ENCODE measurements at regions not wholly inside any gene's neighbourhood (a gene's known extent, or its start where the extent isn't known, plus 50 kb on each side); places are given as distances from the start of the nearest gene placed in this dataset.

GRCh38 chr2:53181759-53182158, 585.8 kb upstream of the CHAC2 start:
- no peaks in the 10 kb centered on the region for H3K9me3 ChIP-seq (ENCODE audit: insufficient read depth, low read depth)
- H3K27ac ChIP-seq = no peak overlapping the region
- CTCF ChIA-PET = no interaction called here
- H4K20me1 ChIP-seq (ENCODE audit: insufficient read depth) = no peaks in the 10 kb centered on the region
- DNase-seq = no peak
- POLR2A ChIA-PET (ENCODE audit: unreplicated experiment) = no interaction called here
- H3F3A ChIP-seq (ENCODE audit: insufficient read depth, low read depth) = no peaks in the 10 kb centered on the region
- BruUV-seq (replicated peaks) = no TSS peak
- H3K79me2 ChIP-seq (ENCODE audit: low read depth) = no peaks in the 10 kb centered on the region
- no peak overlapping the region for H2AFZ ChIP-seq
- no peak overlapping the region for H3K4me3 ChIP-seq
- TF ChIP-seq, protein P1, sequence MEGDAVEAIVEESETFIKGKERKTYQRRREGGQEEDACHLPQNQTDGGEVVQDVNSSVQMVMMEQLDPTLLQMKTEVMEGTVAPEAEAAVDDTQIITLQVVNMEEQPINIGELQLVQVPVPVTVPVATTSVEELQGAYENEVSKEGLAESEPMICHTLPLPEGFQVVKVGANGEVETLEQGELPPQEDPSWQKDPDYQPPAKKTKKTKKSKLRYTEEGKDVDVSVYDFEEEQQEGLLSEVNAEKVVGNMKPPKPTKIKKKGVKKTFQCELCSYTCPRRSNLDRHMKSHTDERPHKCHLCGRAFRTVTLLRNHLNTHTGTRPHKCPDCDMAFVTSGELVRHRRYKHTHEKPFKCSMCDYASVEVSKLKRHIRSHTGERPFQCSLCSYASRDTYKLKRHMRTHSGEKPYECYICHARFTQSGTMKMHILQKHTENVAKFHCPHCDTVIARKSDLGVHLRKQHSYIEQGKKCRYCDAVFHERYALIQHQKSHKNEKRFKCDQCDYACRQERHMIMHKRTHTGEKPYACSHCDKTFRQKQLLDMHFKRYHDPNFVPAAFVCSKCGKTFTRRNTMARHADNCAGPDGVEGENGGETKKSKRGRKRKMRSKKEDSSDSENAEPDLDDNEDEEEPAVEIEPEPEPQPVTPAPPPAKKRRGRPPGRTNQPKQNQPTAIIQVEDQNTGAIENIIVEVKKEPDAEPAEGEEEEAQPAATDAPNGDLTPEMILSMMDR (conservative IDR thresholded peaks at IDR 0.05) = no peak
- TF ChIP-seq EZH2 (IDR thresholded peaks at IDR 0.05; ENCODE audit: low read depth) = no peak
- H3K36me3 ChIP-seq (ENCODE audit: low read depth) = no peaks in the 10 kb centered on the region
- H3K4me2 ChIP-seq = no peak overlapping the region
- no peaks in the 10 kb centered on the region for H3K4me1 ChIP-seq (replicated peaks; ENCODE audit: insufficient read depth)
- H3K9me2 ChIP-seq (ENCODE audit: insufficient read depth) = 0 out of 2 replicates have a peak, but pooled peaks cover 5% of the 10 kb centered on the region
- H3K27me3 ChIP-seq (ENCODE audit: insufficient read depth, low read depth) = no peaks in the 10 kb centered on the region
- intact Hi-C loops (cut with micrococcal nuclease; ENCODE audit: unreplicated experiment) = no loop called here

- intact Hi-C loops (cut with micrococcal nuclease; ENCODE audit: unreplicated experiment) = no loop called here
- no peak for TF ChIP-seq EZH2 (IDR thresholded peaks at IDR 0.05; ENCODE audit: low read depth)
- TF ChIP-seq, protein P1 (conservative IDR thresholded peaks at IDR 0.05) = no peak
- H3K27me3 ChIP-seq (ENCODE audit: insufficient read depth, low read depth) = no peaks in the 10 kb centered on the region
- no peak overlapping the region for H3K4me2 ChIP-seq
- no peaks in the 10 kb centered on the region; the same call in 1 of the 2 replicates for H3K9me3 ChIP-seq (ENCODE audit: insufficient read depth, low read depth)
- H3F3A ChIP-seq (ENCODE audit: insufficient read depth, low read depth) = no peaks in the 10 kb centered on the region
- no peak for DNase-seq
- H3K9me2 ChIP-seq (ENCODE audit: insufficient read depth) = peaks cover 5% of the 10 kb centered on the region; the same call in 1 of the 2 replicates
- H3K4me3 ChIP-seq = no peak overlapping the region
- no peaks in the 10 kb centered on the region for H3K79me2 ChIP-seq (ENCODE audit: low read depth)
- no peak overlapping the region for H3K27ac ChIP-seq
- no peak overlapping the region for H2AFZ ChIP-seq
- H4K20me1 ChIP-seq (ENCODE audit: insufficient read depth) = no peaks in the 10 kb centered on the region
- ChIA-PET POLR2A (ENCODE audit: unreplicated experiment) (no interaction called here), CTCF (no interaction called here)
- H3K4me1 ChIP-seq (replicated peaks; ENCODE audit: insufficient read depth) = no peaks in the 10 kb centered on the region
- H3K36me3 ChIP-seq (ENCODE audit: low read depth) = no peaks in the 10 kb centered on the region
- no TSS peak for BruUV-seq (replicated peaks)
Observed at GRCh38 chr2:53177327-53177726, 590.3 kb upstream of the CHAC2 start.

GRCh38 chr2:53174539-53174938, 593.1 kb upstream of the CHAC2 start:
- H3F3A ChIP-seq (ENCODE audit: insufficient read depth, low read depth) = no peaks in the 10 kb centered on the region
- no peak overlapping the region for H3K4me2 ChIP-seq
- intact Hi-C loops (cut with micrococcal nuclease; ENCODE audit: unreplicated experiment) = no loop called here
- no peak for DNase-seq
- TF ChIP-seq EZH2 (IDR thresholded peaks at IDR 0.05; ENCODE audit: low read depth) = no peak
- TF ChIP-seq, protein P1 (conservative IDR thresholded peaks at IDR 0.05) = no peak
- H3K27ac ChIP-seq = no peak overlapping the region
- no peak overlapping the region for H3K4me3 ChIP-seq
- no peak overlapping the region for H2AFZ ChIP-seq
- H3K79me2 ChIP-seq (ENCODE audit: low read depth) = no peaks in the 10 kb centered on the region
- no peaks in the 10 kb centered on the region for H4K20me1 ChIP-seq (ENCODE audit: insufficient read depth)
- no TSS peak for BruUV-seq (replicated peaks)
- ChIA-PET CTCF (no interaction called here), POLR2A (ENCODE audit: unreplicated experiment) (no interaction called here)
- no peaks in the 10 kb centered on the region for H3K36me3 ChIP-seq (ENCODE audit: low read depth)
- H3K4me1 ChIP-seq (replicated peaks; ENCODE audit: insufficient read depth) = no peaks in the 10 kb centered on the region
- H3K27me3 ChIP-seq (ENCODE audit: insufficient read depth, low read depth) = no peaks in the 10 kb centered on the region
- peaks cover 5% of the 10 kb centered on the region; the same call in 1 of the 2 replicates for H3K9me2 ChIP-seq (ENCODE audit: insufficient read depth)
- H3K9me3 ChIP-seq (ENCODE audit: insufficient read depth, low read depth) = no peaks in the 10 kb centered on the region; the same call in 1 of the 2 replicates

All from PC-9 (cell line).